HUDEP-2 (cell line): ENCODE measurements at regions not wholly inside any gene's neighbourhood (a gene's known extent, or its start where the extent isn't known, plus 50 kb on each side); places are given as distances from the start of the nearest gene placed in this dataset.

Source experiments
- DNase-seq, 76 experiments: peaks; one replicate each; lab custom pipeline; 2025; ENCODE audit not compliant: unreplicated experiment in 76 of 76; lab: John Stamatoyannopoulos, UW

GRCh38 chr1:38580594-38580993, 279.0 kb downstream of the RRAGC start:
- DNase-seq: no peak

GRCh38 chr1:38579056-38579455, 280.5 kb downstream of the RRAGC start:
- DNase-seq: no peak

- DNase-seq: no peak
Observed at GRCh38 chr1:38578271-38578951, 281.2 kb downstream of the RRAGC start.

GRCh38 chr1:38577937-38578270, 281.7 kb downstream of the RRAGC start:
- no peak for DNase-seq

- DNase-seq: no peak
Observed at GRCh38 chr1:38577385-38577784, 282.2 kb downstream of the RRAGC start.

GRCh38 chr1:38576241-38576640, 283.3 kb downstream of the RRAGC start:
- DNase-seq: peak in 1 of 76 experiments; percentile 0

GRCh38 chr1:38571726-38572125, 287.8 kb downstream of the RRAGC start:
- DNase-seq: no peak

GRCh38 chr1:38570657-38570975, 289.0 kb downstream of the RRAGC start:
- DNase-seq: no peak

GRCh38 chr1:38569932-38570656, 289.5 kb downstream of the RRAGC start:
- no peak for DNase-seq

- DNase-seq: no peak
Observed at GRCh38 chr1:38568061-38568857, 291.3 kb downstream of the RRAGC start.

GRCh38 chr1:38567401-38567800, 292.2 kb downstream of the RRAGC start:
- DNase-seq: no peak

- no peak for DNase-seq
Observed at GRCh38 chr1:38565020-38565491, 294.5 kb downstream of the RRAGC start.

GRCh38 chr1:38563942-38564735, 295.4 kb downstream of the RRAGC start:
- DNase-seq: no peak

GRCh38 chr1:38561725-38562124, 297.8 kb downstream of the RRAGC start:
- no peak for DNase-seq

GRCh38 chr1:38561110-38561509, 298.5 kb downstream of the RRAGC start:
- DNase-seq: no peak

GRCh38 chr1:38560457-38560856, 299.1 kb downstream of the RRAGC start:
- DNase-seq: no peak

- no peak for DNase-seq
Observed at GRCh38 chr1:38559446-38560165, 300.0 kb downstream of the RRAGC start.

- no peak for DNase-seq
Observed at GRCh38 chr1:38558500-38559445, 300.8 kb downstream of the RRAGC start.

- DNase-seq: no peak
Observed at GRCh38 chr1:38558055-38558454, 301.5 kb downstream of the RRAGC start.
